ENCODE measurements at regions not wholly inside any gene's neighbourhood (a gene's known extent, or its start where the extent isn't known, plus 50 kb on each side); places are given as distances from the start of the nearest gene placed in this dataset.

DNA sequence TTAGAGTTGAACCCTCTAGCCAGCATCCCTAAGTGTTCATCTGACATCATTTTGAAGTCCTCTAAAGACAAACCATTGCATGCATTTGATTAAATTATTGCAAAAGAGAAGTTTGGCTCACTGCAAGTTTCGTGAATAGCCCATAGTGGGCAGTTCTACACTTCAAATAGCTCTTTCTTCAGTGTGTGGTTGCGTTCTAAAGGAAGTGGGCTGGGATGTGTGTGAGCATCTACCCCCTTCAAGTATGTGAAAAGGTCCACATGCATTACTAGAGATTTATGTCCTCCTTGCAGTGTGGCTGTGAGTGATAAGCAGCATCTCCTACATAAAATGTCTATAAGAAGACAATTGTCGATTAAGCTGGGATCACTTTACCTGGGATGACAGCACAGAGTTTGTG is 54.6 kb downstream of the SST start:
- Histone ChIP-seq H2AFZ (ENCODE audit: low read depth, low read length, severe bottlenecking) (no peak overlapping the region), H3K9me3 (ENCODE audit: insufficient read depth, low read length) (no peaks in the 10 kb centered on the region), H3K27ac (ENCODE audit: low read depth, low read length) (no peak overlapping the region), H3K9me2 (replicated peaks; ENCODE audit: insufficient read depth, low read length) (no peaks in the 10 kb centered on the region), H3K9ac (ENCODE audit: low read length) (no peak overlapping the region), H4K20me1 (ENCODE audit: low read depth, low read length) (no peaks in the 10 kb centered on the region), H3K27me3 (ENCODE audit: low read length) (no peaks in the 10 kb centered on the region), H3K36me3 (ENCODE audit: low read length) (no peaks in the 10 kb centered on the region), H3K4me2 (ENCODE audit: low read depth, low read length, poor library complexity, severe bottlenecking) (no peak overlapping the region), H3K4me3 (ENCODE audit: insufficient read depth, low read length, poor library complexity, severe bottlenecking) (no peak overlapping the region), H3K79me2 (ENCODE audit: insufficient read depth, low read length) (no peaks in the 10 kb centered on the region), H3F3A (ENCODE audit: insufficient read depth) (no peaks in the 10 kb centered on the region)
- TF ChIP-seq, protein P1, sequence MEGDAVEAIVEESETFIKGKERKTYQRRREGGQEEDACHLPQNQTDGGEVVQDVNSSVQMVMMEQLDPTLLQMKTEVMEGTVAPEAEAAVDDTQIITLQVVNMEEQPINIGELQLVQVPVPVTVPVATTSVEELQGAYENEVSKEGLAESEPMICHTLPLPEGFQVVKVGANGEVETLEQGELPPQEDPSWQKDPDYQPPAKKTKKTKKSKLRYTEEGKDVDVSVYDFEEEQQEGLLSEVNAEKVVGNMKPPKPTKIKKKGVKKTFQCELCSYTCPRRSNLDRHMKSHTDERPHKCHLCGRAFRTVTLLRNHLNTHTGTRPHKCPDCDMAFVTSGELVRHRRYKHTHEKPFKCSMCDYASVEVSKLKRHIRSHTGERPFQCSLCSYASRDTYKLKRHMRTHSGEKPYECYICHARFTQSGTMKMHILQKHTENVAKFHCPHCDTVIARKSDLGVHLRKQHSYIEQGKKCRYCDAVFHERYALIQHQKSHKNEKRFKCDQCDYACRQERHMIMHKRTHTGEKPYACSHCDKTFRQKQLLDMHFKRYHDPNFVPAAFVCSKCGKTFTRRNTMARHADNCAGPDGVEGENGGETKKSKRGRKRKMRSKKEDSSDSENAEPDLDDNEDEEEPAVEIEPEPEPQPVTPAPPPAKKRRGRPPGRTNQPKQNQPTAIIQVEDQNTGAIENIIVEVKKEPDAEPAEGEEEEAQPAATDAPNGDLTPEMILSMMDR (IDR thresholded peaks at IDR 0.05; ENCODE audit: insufficient read depth, low read length, poor library complexity, severe bottlenecking), result no peak
- no peak for TF ChIP-seq EZH2phosphoT487 (conservative IDR thresholded peaks at IDR 0.05; ENCODE audit: low read length)

DNA sequence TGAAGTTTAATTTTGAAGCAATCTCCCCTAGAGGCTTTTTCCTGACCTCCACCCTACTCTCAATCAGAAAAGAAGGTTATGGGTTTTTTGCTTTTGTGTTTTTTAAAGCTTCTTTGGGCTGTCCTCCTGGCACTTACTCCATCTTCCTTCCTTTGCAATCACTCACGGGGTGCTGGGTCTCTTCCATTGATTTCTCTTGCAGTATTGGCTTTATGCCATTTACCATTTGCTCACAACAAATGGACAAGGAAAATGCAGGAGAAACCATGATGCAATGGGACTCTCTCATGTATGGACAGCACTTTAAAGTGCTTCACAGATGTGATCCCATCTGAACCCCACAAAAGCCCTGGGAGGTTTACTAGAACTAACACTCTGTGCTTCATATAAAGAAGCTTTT is 57.5 kb downstream of the SST start:
- Histone ChIP-seq H4K20me1 (ENCODE audit: low read depth, low read length) (no peaks in the 10 kb centered on the region), H3K79me2 (ENCODE audit: insufficient read depth, low read length) (no peaks in the 10 kb centered on the region), H3K9ac (ENCODE audit: low read length) (no peak overlapping the region), H3K4me3 (ENCODE audit: insufficient read depth, low read length, poor library complexity, severe bottlenecking) (no peak overlapping the region), H3K9me3 (ENCODE audit: insufficient read depth, low read length) (no peaks in the 10 kb centered on the region), H3K9me2 (replicated peaks; ENCODE audit: insufficient read depth, low read length) (no peaks in the 10 kb centered on the region), H3K27ac (ENCODE audit: low read depth, low read length) (no peak overlapping the region), H3K27me3 (ENCODE audit: low read length) (no peaks in the 10 kb centered on the region), H3F3A (ENCODE audit: insufficient read depth) (no peaks in the 10 kb centered on the region), H3K36me3 (ENCODE audit: low read length) (no peaks in the 10 kb centered on the region), H3K4me2 (ENCODE audit: low read depth, low read length, poor library complexity, severe bottlenecking) (no peak overlapping the region), H2AFZ (ENCODE audit: low read depth, low read length, severe bottlenecking) (no peak overlapping the region)
- TF ChIP-seq, protein P1 (IDR thresholded peaks at IDR 0.05; ENCODE audit: insufficient read depth, low read length, poor library complexity, severe bottlenecking), result no peak
- no peak for TF ChIP-seq EZH2phosphoT487 (conservative IDR thresholded peaks at IDR 0.05; ENCODE audit: low read length)

DNA sequence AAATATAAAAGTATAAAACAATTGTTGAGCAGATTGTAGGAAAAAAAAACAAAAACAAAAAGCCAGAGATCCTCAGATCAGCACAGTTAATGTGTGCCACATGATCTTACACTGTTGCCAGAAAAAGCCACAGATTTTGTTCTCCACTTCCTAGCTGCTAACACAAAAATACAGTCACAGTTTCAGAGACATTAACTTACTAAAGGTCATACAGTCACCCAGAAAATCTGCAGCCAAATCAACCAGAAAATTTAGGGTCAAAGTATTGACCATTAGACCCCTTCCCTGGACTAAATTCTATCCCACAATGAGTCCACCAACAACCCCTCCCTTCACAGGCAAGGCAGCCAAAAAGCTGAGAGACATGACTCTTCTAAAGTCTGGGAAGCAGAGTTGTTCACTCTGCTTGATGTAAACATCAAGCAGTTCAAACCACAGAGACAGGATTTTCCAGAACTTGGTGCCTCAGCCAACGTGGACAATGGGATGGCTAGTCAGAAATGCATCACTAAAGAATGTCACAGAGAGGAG is 59.1 kb downstream of the SST start:
- no peaks in the 10 kb centered on the region for H3K36me3 ChIP-seq (ENCODE audit: low read length)
- H3K4me2 ChIP-seq (ENCODE audit: low read depth, low read length, poor library complexity, severe bottlenecking), result no peak overlapping the region
- TF ChIP-seq EZH2phosphoT487 (conservative IDR thresholded peaks at IDR 0.05; ENCODE audit: low read length), result no peak
- TF ChIP-seq, protein P1 (IDR thresholded peaks at IDR 0.05; ENCODE audit: insufficient read depth, low read length, poor library complexity, severe bottlenecking), result no peak
- H3F3A ChIP-seq (ENCODE audit: insufficient read depth), result no peaks in the 10 kb centered on the region
- no peak overlapping the region for H3K4me3 ChIP-seq (ENCODE audit: insufficient read depth, low read length, poor library complexity, severe bottlenecking)
- no peak overlapping the region for H3K27ac ChIP-seq (ENCODE audit: low read depth, low read length)
- no peaks in the 10 kb centered on the region for H4K20me1 ChIP-seq (ENCODE audit: low read depth, low read length)
- H3K79me2 ChIP-seq (ENCODE audit: insufficient read depth, low read length), result no peaks in the 10 kb centered on the region
- no peaks in the 10 kb centered on the region for H3K27me3 ChIP-seq (ENCODE audit: low read length)
- no peak overlapping the region for H3K9ac ChIP-seq (ENCODE audit: low read length)
- H3K9me2 ChIP-seq (replicated peaks; ENCODE audit: insufficient read depth, low read length), result no peaks in the 10 kb centered on the region
- no peaks in the 10 kb centered on the region for H3K9me3 ChIP-seq (ENCODE audit: insufficient read depth, low read length)
- H2AFZ ChIP-seq (ENCODE audit: low read depth, low read length, severe bottlenecking), result no peak overlapping the region

Data from SU-DHL-6 (cell line).